GM12875 (cell line): ENCODE measurements at regions not wholly inside any gene's neighbourhood (a gene's known extent, or its start where the extent isn't known, plus 50 kb on each side); places are given as distances from the start of the nearest gene placed in this dataset.

Source experiments
- H3K4me3 ChIP-seq: one replicate; pipeline ENCODE4 v1.5.1; 2011; ENCODE audit warnings: low read depth, low read length, control low read depth
- CTCF ChIP-seq: IDR thresholded peaks from 2 replicates; pipeline ENCODE4 v1.5.1; 2011; ENCODE audit warnings: low read depth, mild to moderate bottlenecking, control low read depth, inconsistent platforms, low read length, moderate library complexity, borderline replicate concordance; ENCODE audit not compliant: insufficient read depth

GRCh38 chr10:59563531-59563930 lies 146.1 kb downstream of the SLC16A9 start:
- H3K4me3 ChIP-seq: no peak overlapping the region
- TF ChIP-seq CTCF: no peak

DNA sequence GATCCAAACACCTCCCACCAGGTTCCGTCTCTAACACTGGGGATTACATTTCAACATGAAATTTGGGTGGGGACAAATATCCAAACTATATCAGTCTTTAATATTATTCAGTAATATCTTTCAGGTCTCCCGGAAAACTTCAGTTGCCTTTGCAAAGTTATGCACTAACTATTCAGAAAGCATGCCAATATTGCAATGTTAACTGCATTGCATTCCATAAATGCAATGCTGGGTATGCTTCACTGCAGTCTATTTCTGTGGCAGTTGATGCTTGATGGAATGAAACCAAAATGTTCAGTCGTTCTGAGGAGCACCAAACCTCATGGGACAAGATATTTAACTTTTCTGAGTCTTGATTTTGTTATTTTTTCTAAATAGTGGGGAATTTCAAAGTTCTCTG lies 147.5 kb downstream of the SLC16A9 start:
- H3K4me3 ChIP-seq: no peak overlapping the region
- no peak for TF ChIP-seq CTCF

DNA sequence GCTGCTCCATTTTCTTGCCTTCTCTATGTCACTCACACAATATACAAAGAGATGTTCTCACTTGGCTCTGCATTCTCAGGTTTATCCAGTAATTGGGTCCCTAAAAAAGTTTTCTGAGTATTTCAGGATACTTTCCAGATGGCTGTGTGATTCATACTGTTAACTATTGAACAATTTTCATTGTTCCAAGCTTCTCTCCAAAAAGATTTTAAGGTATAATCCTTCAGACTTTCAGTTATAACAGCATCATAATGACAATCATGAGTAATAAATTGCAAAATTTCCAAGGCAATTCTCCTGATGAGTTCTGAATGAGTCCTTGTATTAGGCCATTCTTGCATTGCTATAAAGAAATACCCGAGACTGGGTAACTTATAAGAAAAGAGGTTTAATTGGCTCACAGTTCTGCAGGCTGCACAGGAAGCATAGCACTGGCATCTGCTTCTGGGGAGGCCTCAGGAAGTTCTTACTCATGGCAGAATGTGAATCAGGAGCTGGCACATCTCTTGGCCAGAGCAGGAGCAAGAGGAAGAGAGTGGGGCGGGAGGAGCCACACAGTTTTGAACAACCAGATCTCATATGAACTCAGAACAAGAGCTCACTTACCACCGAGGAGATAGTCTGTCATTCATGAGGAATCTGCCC lies 148.1 kb downstream of the SLC16A9 start:
- TF ChIP-seq CTCF: no peak
- no peak overlapping the region for H3K4me3 ChIP-seq

GRCh38 chr10:59560990-59561389 lies 148.7 kb downstream of the SLC16A9 start:
- TF ChIP-seq CTCF: no peak
- H3K4me3 ChIP-seq: no peak overlapping the region

GRCh38 chr10:59560161-59560560 lies 149.5 kb downstream of the SLC16A9 start:
- TF ChIP-seq CTCF: no peak
- no peak overlapping the region for H3K4me3 ChIP-seq

DNA sequence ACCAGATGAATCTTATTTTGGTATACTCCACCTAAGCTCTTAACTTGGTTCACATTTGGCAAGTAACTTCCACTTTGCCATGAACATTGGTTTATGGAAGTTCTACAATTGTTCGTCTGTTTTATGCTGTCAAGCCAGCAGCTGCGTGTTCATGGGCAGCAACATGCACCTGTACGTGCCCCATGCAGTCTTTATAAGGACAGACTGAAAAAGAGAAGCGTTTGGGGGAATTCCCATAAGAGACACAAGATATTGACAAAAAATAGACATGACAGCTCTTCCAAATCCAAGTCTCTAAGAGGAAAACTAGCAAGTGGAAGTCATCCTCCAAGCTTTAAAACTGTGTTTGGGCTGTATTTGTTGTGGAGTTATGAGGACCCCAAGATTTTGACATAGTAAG lies 151.6 kb downstream of the SLC16A9 start:
- TF ChIP-seq CTCF: no peak
- H3K4me3 ChIP-seq: no peak overlapping the region

DNA sequence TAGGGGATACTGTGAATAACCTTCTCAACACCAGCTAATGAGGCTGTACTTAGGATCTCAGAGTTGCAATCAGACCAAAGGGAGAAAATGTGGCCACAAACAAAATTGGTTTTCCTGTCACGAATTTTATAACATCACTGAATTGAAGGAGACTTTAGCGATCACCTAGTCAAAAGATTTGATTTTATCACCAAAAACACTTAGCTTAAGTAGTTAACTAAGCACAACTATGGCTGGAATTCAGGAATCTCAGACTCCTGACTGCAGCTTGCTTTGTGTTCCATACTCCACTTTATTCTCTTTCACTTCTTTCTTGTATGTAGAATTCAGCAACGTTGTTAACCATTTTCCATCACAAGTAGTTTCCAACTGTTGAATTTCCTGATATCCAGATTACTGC lies 152.0 kb downstream of the SLC16A9 start:
- TF ChIP-seq CTCF: no peak
- no peak overlapping the region for H3K4me3 ChIP-seq
